NCI-H460 (cell line): ENCODE measurements at regions not wholly inside any gene's neighbourhood (a gene's known extent, or its start where the extent isn't known, plus 50 kb on each side); places are given as distances from the start of the nearest gene placed in this dataset.

Experiments used
- DNase-seq: peaks from one replicate; pipeline ENCODE4 v3.0.0-alpha.2; 2016; ENCODE audit warnings: low read depth; ENCODE audit errors: extremely low read depth

DNA sequence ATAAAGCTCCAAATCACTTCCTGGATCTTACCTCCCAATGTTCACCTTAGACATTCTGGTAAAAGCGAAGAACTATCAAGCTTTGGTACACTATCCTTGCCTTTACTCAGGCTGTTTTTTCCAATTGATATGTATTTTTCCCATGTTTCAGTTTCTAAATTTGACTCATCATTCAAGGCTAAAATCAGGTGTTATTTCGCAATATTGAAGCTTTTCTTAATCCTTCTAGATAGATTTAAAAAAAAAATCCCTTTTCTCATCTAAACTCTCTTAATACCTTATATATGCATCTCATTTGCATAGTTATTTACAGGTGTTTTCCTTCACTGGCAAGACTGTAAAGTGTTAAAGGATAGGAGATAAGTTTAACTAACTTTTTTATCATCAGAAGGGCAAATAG lies 608.1 kb upstream of the FAM241A start:
- DNase-seq = no peak

DNA sequence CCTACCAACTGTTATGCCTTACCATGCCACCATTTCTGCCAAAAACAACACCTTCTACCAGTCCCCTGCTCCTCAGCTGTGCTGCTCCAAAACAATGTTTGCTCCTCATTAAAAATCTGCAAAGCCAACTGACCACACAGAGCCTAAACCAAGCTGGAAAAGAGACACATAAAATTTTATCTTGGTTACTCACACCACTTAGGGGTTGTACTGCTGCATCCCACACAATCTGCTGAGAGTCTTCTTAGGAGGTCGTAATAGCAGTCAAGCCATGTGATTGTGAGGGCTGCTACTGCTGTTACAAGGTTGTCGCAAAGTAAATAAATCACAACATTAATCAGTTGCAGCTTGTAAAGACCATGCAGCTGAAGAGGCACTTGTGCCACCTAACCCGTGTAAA lies 607.4 kb upstream of the FAM241A start:
- no peak for DNase-seq

DNA sequence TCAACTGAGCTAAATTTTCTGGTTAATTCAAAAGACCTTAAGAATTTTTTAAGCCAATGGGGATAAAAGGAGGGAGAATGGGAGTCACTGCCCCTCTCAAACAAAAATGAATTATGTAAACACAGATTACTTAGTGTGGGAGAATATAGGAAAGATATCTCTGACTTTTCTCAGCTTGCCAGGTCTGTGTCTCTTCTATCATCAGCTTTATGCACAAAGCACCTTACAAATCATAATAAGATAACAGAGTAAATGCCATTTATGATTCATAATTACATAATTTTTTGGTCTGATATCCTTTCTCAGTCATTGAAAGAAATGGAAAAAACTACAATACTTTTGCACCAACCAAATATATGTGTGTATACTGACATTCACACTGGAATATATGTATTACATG lies 604.6 kb upstream of the FAM241A start:
- no peak for DNase-seq

DNA sequence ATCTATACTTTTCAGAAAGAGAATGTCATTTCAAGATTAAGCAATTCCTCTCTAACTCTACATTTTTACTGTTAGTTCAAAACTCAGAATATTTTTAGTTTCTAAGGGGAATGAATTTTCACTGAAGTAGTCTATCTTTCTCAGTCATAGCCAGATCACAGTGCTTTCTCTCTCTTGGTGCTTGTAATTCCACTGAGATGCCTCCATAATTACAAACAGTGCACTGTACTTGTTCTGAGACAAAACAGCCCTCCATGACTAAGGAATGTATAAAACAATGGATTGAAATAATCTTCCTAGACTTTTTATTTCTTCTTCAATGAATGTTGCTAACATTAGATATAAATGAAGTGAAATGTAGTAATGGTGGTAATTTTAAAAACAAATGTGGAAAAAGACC lies 603.2 kb upstream of the FAM241A start:
- no peak for DNase-seq

DNA sequence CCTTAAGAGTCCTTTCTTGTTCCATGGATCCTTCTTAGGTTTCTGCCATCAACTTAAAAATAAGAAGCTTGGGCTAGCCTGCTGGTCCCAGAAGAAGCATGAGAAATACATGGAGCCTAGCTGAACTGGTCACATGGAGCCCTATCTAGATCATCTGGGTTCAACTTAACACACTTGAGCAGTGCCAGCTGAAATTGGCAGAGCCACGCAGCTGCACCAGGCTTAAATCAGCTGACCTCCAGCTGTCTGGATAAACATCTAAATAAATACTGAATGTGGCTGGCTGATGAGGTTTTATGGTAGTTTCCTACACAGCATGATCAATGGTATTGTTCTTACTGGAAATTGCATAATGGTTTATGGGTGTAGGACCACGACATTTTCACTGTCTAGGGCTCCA lies 598.4 kb upstream of the FAM241A start:
- no peak for DNase-seq

DNA sequence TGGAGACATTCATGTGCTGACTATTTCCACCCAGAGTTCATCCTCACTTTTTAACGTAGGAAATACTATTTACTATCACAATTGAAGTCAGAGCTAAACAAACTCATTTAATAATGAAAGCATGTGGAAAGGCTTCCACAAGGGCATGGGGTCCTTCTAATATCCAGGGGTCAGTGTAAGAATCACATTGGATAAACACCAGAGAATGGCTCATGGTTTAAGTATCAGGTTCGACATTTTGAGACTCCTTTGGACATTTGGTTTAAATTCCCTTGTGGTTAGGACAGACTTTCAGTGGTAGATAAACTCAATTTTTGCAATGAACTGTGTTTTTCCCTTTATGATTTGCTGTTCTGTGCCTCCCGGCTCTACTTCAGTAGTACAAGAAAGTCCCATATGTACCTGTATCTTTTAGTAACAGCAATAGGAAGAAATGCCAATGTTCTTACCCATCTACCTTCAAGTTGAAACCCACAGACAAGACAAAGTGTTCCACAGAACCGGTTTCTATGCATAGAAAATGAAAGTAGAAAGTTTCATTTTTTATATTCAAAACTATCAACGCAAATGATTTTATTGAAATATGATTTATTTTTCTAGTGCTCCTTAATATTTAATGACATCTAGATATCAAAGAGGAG lies 589.0 kb upstream of the FAM241A start:
- DNase-seq = no peak

DNA sequence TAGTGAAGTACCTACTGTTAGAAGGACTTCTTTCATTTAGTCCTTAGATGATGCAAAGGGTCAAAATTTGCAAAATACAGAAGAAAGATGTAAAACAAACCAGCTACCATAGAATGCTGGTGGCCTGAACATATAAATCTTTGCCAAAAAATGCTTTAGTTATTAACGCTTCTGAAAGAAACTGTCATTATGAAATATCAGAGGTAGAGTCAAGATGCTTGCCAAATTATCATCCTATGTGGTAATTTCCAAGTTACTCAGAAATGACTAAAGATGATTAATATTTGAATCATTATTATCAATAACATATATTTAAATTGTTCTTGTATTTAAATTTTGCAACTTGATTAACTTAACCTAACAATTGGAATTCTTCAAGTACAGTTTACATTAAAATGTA lies 588.4 kb upstream of the FAM241A start:
- no peak for DNase-seq

DNA sequence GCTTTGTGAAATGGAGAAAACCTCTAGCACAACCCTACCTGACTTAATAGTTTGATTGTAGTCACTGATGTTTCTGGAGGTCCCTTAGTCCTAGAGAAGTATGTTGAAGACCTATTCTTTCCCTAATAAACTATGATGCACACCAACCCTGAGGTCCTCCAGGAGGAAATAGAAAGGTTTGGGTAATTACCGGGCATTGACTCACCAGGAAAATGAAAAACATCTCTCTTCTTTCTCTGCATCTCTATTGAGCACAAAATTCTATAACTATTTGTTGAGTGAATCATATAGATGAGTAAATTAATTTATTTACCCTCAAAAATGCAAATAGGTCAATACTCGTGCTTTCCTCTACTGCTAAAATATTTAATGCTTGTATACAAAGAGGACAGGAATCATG lies 582.4 kb upstream of the FAM241A start:
- DNase-seq = no peak

DNA sequence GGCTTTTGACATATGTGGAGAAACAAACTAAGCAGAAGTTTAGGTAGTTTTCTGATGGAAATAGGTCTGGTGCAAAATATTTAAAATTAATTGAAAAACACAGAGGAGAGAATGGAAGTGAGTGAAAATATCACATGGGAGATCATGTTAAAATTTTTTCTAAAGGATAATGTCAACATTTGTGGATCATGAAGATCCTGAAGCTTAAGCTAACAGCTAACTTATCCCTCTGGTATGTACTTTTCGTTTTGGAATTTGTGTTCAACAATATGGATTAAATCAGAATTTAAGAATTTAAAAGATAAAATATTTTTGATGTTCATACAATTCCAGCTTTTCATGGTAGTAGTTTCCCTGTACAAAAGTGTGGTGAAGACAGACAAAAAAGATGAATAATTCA lies 572.8 kb upstream of the FAM241A start:
- no peak for DNase-seq

DNA sequence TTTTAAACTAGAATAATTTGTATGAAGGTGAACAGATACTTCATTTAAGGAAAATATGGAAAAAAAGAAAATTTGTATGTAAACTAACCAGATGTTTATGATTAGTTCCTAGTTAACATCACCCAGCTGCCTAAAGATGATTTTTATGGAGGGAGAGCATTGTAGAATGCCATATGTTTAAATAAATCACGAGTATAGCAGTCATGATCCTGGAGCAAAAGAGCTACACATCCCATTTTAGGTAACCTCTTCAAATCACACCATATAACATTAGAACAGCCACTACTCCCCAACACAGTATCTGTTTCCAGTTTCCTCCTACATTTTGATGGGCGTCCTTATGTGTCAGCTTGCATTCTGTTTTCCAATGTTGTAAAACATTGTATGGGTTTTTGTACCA lies 571.9 kb upstream of the FAM241A start:
- DNase-seq = no peak

DNA sequence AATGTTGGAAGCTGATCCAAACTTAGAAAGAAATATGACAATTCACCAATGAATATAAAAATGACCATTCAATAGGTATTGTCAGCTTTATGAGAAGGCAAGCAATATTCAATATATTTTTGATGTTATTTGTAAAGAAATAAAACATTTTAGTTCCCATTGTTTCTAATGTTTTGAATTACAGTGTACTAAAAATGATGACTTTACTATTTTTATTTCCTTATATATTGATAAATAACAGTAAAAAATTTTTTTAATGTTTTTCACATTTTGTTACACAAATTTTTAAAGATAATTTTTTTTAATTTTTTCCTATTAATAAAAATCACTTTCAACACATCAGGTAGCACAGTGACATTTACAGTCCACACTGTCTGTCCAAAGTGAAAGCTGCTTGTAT lies 565.5 kb upstream of the FAM241A start:
- DNase-seq = no peak

DNA sequence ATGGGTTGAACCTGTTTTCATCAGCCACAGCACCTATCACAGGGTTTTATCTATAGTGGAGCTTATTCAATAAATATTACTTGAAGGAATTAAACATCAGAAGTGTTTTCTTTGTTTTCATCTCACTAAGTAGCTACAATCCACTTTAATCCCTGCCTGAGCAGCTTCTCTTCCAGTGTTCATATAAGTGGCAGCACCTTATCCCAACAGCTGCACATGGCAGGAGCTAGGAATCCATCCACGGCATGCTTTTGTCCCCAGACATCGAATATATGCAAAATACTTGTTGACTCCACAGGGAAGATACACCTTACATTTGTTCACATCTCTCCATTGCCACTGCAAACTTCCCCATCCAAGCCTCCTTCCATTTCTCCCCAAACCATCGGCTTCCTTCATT lies 549.8 kb upstream of the FAM241A start:
- no peak for DNase-seq

DNA sequence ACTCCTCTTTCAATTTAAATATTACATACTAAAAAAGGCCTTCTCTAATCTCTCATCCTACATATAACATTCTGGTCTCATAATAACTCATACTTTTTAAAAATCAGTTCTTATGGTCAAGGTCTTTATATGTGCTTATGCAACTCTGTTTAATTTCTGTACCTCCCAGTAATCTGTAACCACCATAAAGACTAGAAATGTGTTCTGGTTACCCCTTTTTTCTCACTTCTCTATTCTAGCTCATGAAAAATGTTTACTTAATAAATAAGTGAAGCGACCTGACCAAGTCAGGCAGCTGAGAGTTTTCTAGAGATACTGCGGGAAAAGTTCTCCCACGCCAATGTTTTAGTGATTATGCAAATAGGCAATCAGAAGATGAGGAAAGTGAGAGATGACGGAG lies 548.8 kb upstream of the FAM241A start:
- no peak for DNase-seq

DNA sequence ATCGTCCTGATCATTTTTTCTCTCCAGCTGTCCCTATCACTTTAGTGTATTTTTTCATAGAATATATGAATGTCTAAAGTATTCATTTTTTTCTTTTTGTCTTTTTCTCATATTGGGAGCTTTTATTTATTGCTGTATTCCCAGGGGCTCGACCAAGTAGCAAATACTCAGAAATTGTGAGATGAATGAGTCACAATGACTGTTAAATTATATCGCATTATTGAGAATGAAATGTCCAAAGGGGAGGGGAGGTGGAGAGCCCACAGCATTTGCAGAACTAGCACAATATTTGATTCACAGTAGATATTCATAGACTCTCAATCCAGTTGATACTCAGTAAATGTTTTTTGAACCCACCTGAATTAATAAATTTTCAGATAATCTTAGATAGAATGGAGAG lies 543.6 kb upstream of the FAM241A start:
- DNase-seq = no peak

DNA sequence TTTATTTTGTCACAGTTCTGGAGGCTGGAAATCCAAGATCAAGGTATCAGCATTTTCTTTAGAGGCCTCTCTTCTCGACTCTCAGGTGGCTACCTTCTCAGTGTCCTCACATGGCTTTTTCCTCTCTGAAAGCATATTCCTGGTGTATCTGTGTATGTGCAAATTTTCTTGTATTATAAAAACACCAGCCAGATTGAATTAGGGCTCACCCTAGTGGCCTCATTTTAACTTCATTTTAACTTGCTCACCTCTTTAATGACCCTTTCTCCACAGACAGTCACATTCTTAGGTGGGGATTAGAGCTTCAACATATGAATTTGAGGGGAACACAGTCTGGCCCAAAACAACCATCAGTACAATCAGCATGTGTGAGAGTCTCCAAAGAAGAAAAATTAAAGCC lies 542.4 kb upstream of the FAM241A start:
- DNase-seq = peak; percentile 8

DNA sequence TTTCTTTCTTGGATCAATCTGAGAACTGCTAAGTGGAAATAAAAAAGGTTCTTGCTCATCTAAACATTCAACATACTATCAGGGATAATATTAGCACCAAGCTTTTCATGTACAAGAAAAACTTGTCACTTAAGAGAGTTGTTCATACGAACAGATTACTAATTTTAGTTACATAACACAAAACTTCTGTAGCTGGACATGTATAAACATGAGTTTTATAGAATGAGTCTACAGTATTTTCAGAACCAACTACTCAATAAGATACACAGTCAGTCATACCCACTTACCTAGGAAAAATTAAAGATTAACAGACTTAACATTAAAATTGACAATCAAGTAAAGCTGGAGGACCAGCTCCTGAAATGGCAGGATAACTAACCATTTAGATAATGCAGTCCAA lies 540.1 kb upstream of the FAM241A start:
- DNase-seq = no peak

DNA sequence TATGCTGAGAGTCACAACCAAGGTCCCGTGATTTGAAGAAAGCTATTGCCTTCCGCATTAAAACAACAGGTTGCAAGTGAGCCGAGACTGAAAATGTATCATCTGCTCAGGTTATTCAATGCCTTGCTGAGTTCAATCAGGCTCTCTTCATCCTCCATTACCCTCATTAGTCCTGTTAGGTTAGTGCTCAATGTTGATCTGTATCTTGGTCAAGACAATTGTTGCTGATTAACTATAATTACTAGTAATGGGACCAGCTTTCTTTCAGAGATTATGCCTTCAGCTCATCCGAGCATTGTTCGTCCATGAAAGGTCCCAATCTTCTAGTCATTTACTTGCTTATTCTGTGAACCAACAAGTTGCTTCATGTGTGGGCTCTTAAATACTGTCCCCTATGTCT lies 534.6 kb upstream of the FAM241A start:
- no peak for DNase-seq

DNA sequence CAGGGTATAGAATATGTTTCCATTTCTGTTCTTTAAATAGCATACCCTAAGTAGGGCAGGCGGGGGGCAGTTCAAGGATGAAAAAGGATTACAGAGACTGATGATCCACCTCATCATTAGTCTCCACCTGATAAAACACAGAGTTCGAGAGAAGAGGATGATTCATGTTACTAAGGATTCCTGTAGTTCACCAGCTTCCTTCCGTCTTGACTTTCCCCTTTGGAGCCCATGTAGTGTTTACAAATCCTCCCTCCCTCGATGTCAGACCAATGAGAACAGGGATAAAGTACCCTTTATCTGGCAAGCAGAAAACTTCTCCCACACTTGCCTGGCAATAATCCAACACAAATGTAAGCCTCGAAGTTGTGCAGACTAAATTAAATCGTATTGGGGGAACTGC lies 526.3 kb upstream of the FAM241A start:
- no peak for DNase-seq

DNA sequence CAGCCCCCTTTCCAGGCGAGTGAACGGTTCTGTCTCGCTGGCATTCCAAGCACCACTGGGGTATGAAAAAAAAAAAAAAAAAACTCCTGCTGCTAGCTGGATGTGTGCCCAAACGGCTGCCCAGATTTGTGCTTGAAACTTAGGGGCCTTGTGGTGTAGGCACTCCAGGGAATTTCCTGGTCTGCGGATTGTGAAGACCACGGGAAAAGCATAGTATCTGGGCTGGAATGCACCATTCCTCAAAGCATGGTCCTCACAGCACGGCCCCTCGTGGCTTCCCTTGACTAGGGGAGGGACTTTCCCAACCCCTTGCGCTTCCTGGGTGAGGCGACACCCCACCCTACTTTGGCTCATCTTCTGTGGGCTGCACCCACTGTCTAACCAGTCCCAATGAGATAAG lies 516.8 kb upstream of the FAM241A start:
- DNase-seq = no peak

DNA sequence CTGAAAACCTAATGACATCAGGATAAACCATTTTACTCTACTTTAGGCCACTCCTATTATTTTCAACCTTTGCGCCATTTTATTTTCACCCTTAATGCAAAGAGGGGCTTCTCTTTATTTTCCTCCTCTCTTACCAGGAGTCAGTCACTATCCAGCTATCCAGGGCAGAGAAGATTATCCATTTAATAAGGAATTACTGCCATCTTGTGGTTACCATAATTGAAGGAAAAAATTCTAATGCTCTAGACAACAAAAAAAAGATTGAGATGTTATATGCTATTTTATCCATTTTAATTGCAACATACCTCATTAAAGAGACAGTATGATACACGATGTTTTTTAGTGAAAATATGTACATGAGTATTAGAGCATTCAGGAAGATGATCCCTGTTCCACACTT lies 514.5 kb upstream of the FAM241A start:
- peak; percentile 34 for DNase-seq

DNA sequence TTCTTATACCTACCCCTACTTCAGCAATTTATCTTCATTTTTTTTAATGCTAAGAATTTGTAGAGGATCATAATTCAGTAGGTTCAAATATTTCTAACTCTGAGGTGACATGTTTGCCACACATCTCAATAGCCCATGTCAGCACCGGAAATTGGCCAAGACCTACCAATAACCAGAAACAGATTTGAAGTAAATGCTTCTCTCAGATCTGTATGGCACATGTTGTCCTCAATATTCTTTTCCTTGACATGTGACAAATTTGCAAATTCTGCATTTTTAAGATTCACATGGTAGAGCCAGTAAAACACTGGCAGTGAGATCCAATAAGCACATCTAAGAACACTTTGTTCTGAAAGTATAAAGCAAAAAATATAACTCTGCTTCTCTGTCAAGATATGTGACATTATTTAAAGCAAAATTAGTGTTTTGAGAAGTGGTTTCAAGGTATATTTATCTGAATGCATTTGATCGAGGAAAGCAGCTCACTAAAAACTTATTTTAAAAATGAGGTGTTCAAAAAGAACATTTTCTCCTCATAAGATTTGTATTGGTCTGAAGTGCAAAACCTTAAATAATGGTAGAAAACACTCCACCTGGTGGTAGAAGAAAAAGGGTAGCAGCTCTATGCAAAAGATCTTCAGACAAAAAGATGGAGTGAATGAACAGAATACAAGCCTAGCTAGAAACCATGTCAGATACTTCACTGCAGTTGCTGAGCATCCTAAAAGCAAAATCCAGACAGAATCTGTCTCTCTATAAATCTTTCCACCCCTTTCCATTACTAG lies 513.8 kb upstream of the FAM241A start:
- DNase-seq = peak; percentile 8

DNA sequence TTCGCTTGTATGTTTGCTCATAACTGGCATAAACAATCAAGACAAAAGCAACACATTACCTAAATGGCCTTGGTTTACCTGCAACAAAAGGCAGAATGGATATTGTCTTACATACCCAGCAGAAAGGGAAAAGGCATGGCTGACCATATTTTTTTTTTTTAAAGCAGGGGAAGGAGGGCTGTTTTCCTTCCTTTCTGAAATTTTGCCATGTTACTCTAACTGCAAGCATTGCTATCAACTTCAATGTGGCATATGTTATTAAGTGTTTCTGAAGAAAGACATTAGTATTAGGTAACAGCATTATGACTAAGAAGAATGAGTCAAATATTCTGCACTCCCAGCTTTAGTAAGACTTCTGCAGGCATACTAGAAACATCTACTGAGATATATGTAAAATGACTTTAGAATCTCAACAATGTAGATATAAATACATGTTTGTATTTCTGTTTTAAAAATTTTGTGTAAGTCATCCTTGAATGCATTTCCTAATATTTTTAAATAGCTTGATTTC lies 512.6 kb upstream of the FAM241A start:
- no peak for DNase-seq
